ENCODE measurements at regions not wholly inside any gene's neighbourhood (a gene's known extent, or its start where the extent isn't known, plus 50 kb on each side); places are given as distances from the start of the nearest gene placed in this dataset.

DNA sequence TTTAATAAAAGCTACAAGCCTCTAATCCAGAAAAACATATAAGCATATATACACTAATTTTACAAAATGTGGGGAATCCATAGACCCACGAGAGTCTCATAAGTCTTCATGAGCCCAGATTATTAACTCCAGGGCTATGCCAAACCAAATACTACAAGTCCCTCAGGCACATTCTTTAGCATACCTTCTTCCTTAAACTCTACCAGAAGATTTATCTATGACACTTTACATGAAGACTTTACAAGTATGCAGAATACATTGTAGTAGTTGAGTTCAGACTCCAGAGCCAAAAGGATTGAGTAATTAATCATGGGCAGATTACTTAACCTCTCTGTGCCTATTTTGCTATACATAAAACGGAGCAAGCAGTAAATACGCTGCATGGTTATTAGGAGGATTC, 793.7 kb upstream of the ADGRL2 start:
- Histone ChIP-seq H3K9me3 (ENCODE audit: low read depth) (no peaks in the 10 kb centered on the region), H3K4me1 (ENCODE audit: insufficient read depth) (no peaks in the 10 kb centered on the region), H3K79me2 (ENCODE audit: insufficient read depth) (no peaks in the 10 kb centered on the region), H4K20me1 (ENCODE audit: insufficient read depth) (no peaks in the 10 kb centered on the region), H3K27ac (no peak overlapping the region), H3K4me2 (ENCODE audit: unreplicated experiment) (no peak overlapping the region), H3F3A (ENCODE audit: insufficient read depth) (no peaks in the 10 kb centered on the region), H3K36me3 (ENCODE audit: low read depth) (no peaks in the 10 kb centered on the region), H3K9ac (no peak overlapping the region), H3K27me3 (replicated peaks; ENCODE audit: insufficient read depth) (no peaks in the 10 kb centered on the region), H3K4me3 (no peak overlapping the region), H2AFZ (no peak overlapping the region), H3K9me2 (ENCODE audit: insufficient read depth) (no peaks in the 10 kb centered on the region)
- DNase-seq: no peak
- 24 to 26% methylated on average over 3 of the region's 3 CpGs for WGBS, 2 experiments (ENCODE audit: low coverage in 1 of 2, low lambda C conversion rate in 2 of 2, missing lambda C conversion rate in 2 of 2)
- TF ChIP-seq EZH2phosphoT487 (IDR thresholded peaks at IDR 0.05; ENCODE audit: insufficient read depth, low read depth): no peak
- TF ChIP-seq EZH2 (IDR thresholded peaks at IDR 0.05; ENCODE audit: insufficient read depth, poor library complexity, severe bottlenecking): no peak
- in situ Hi-C loops (cut with MboI): no loop called here

DNA sequence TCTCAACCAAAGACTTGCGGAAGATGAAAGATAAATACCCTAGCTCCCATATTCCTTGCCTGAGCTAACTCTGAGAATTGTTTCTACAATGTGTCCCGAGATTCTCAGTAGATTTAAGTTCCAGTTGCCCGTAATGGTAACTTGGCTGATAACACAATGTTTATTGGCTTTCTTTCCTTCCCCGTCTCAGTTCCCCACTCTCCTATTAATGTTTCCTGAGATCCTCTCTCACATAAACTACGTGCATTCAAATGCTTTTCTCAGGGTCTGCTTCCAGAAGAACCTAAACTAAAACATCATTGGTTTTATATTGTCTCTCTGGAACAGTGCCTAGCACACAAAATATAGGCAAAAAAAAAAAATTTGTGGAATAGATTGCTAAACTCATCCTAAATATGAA, 794.2 kb upstream of the ADGRL2 start:
- H3K36me3 ChIP-seq (ENCODE audit: low read depth): no peaks in the 10 kb centered on the region
- no peak for TF ChIP-seq EZH2phosphoT487 (IDR thresholded peaks at IDR 0.05; ENCODE audit: insufficient read depth, low read depth)
- no peak for TF ChIP-seq EZH2 (IDR thresholded peaks at IDR 0.05; ENCODE audit: insufficient read depth, poor library complexity, severe bottlenecking)
- no peak overlapping the region for H3K9ac ChIP-seq
- H3K79me2 ChIP-seq (ENCODE audit: insufficient read depth): no peaks in the 10 kb centered on the region
- H3K9me3 ChIP-seq (ENCODE audit: low read depth): no peaks in the 10 kb centered on the region
- H2AFZ ChIP-seq: no peak overlapping the region
- no peak overlapping the region for H3K27ac ChIP-seq
- in situ Hi-C loops (cut with MboI): no loop called here
- no peaks in the 10 kb centered on the region for H4K20me1 ChIP-seq (ENCODE audit: insufficient read depth)
- no peak for DNase-seq
- H3K4me1 ChIP-seq (ENCODE audit: insufficient read depth): no peaks in the 10 kb centered on the region
- no peaks in the 10 kb centered on the region for H3K27me3 ChIP-seq (replicated peaks; ENCODE audit: insufficient read depth)
- no peaks in the 10 kb centered on the region for H3K9me2 ChIP-seq (ENCODE audit: insufficient read depth)
- no peaks in the 10 kb centered on the region for H3F3A ChIP-seq (ENCODE audit: insufficient read depth)
- H3K4me2 ChIP-seq (ENCODE audit: unreplicated experiment): no peak overlapping the region
- H3K4me3 ChIP-seq: no peak overlapping the region
- WGBS, 2 experiments (ENCODE audit: low coverage in 1 of 2, low lambda C conversion rate in 2 of 2, missing lambda C conversion rate in 2 of 2): 26 to 31% methylated on average over 5 of the region's 5 CpGs

DNA sequence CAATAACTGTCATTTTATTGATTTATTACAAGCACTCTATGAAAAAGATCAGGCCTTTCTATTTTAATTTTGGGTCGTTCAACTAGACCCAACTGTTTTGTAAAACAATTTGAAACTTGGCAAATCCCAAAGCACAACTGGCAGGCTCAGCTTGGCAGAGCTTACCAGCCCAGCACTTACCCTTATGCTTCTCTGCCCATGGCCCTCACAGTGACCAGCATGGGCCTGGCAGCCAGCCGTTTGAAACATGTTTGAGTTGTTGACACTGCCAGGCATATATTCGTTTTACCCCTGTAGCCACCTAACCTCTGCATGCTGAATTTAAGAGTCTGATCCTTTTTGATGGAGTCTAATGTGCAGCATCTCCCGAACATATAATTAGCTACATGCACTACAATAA, 796.7 kb upstream of the ADGRL2 start:
- Histone ChIP-seq H3K4me2 (ENCODE audit: unreplicated experiment) (no peak overlapping the region), H3K79me2 (ENCODE audit: insufficient read depth) (no peaks in the 10 kb centered on the region), H3K27ac (no peak overlapping the region), H3K4me3 (no peak overlapping the region), H3K36me3 (ENCODE audit: low read depth) (no peaks in the 10 kb centered on the region), H3F3A (ENCODE audit: insufficient read depth) (no peaks in the 10 kb centered on the region), H3K9me2 (ENCODE audit: insufficient read depth) (no peaks in the 10 kb centered on the region), H3K9ac (no peak overlapping the region), H3K4me1 (ENCODE audit: insufficient read depth) (no peaks in the 10 kb centered on the region), H3K27me3 (replicated peaks; ENCODE audit: insufficient read depth) (no peaks in the 10 kb centered on the region), H4K20me1 (ENCODE audit: insufficient read depth) (no peaks in the 10 kb centered on the region), H3K9me3 (ENCODE audit: low read depth) (no peaks in the 10 kb centered on the region), H2AFZ (no peak overlapping the region)
- WGBS, 2 experiments (ENCODE audit: low coverage in 1 of 2, low lambda C conversion rate in 2 of 2, missing lambda C conversion rate in 2 of 2): 21 to 25% methylated on average over 4 of the region's 4 CpGs
- in situ Hi-C loops (cut with MboI): no loop called here
- no peak for DNase-seq
- no peak for TF ChIP-seq EZH2phosphoT487 (IDR thresholded peaks at IDR 0.05; ENCODE audit: insufficient read depth, low read depth)
- TF ChIP-seq EZH2 (IDR thresholded peaks at IDR 0.05; ENCODE audit: insufficient read depth, poor library complexity, severe bottlenecking): no peak

DNA sequence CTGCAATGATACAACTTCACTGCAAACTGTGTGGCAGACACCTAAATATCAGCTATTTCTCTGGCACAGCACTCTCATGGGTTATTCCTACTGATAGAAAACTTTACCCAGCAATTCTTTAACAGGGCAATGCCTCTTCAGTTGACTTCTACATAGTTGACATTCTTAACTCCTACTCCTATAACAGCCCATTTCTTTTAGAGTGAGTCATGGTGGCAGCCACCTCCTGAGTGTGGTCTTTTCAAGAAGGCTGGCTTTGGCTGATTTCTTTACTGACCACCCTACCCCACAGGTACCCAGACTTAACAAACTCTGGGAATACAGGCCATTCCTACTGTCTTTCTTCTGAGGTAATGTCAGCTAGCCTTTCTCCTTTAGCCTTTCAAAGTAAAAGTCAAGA, 805.8 kb upstream of the ADGRL2 start:
- Histone ChIP-seq H3K9me2 (ENCODE audit: insufficient read depth) (no peaks in the 10 kb centered on the region), H3K36me3 (ENCODE audit: low read depth) (no peaks in the 10 kb centered on the region), H3K4me1 (ENCODE audit: insufficient read depth) (no peaks in the 10 kb centered on the region), H4K20me1 (ENCODE audit: insufficient read depth) (no peaks in the 10 kb centered on the region), H3K79me2 (ENCODE audit: insufficient read depth) (no peaks in the 10 kb centered on the region), H3K27ac (no peak overlapping the region), H3K9me3 (ENCODE audit: low read depth) (no peaks in the 10 kb centered on the region), H3K27me3 (replicated peaks; ENCODE audit: insufficient read depth) (no peaks in the 10 kb centered on the region), H3K9ac (no peak overlapping the region), H3F3A (ENCODE audit: insufficient read depth) (no peaks in the 10 kb centered on the region), H2AFZ (no peak overlapping the region), H3K4me2 (ENCODE audit: unreplicated experiment) (no peak overlapping the region), H3K4me3 (no peak overlapping the region)
- no peak for DNase-seq
- TF ChIP-seq EZH2 (IDR thresholded peaks at IDR 0.05; ENCODE audit: insufficient read depth, poor library complexity, severe bottlenecking): no peak
- TF ChIP-seq EZH2phosphoT487 (IDR thresholded peaks at IDR 0.05; ENCODE audit: insufficient read depth, low read depth): no peak
- in situ Hi-C loops (cut with MboI): no loop called here

DNA sequence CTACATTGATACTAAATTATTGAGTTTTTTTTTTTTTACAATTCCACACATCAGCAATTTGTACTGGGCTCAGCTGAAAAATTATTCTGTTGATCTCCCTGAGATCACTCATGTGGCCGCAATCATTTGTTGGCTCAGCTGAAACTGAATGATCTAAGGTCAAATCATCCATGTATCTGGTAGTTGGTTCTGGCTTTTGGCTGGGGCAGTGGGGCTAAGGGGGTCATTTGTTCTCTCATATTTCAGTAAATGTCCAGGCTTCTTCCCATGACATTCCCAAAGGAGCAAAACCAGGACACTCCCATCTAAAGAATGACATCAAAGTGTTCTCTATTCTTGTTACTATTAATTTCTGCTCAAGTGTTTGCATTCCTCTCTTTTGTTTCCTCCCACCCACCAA, 806.7 kb upstream of the ADGRL2 start:
- H3K4me2 ChIP-seq (ENCODE audit: unreplicated experiment): no peak overlapping the region
- no peak overlapping the region for H2AFZ ChIP-seq
- no peaks in the 10 kb centered on the region for H3K27me3 ChIP-seq (replicated peaks; ENCODE audit: insufficient read depth)
- in situ Hi-C loops (cut with MboI): no loop called here
- H3K9me2 ChIP-seq (ENCODE audit: insufficient read depth): no peaks in the 10 kb centered on the region
- WGBS, 2 experiments (ENCODE audit: low coverage in 1 of 2, low lambda C conversion rate in 2 of 2, missing lambda C conversion rate in 2 of 2): 0 to 13% methylated on average over 1 of the region's 1 CpG
- no peaks in the 10 kb centered on the region for H4K20me1 ChIP-seq (ENCODE audit: insufficient read depth)
- no peaks in the 10 kb centered on the region for H3K79me2 ChIP-seq (ENCODE audit: insufficient read depth)
- H3K9ac ChIP-seq: no peak overlapping the region
- no peak overlapping the region for H3K4me3 ChIP-seq
- no peak overlapping the region for H3K27ac ChIP-seq
- no peaks in the 10 kb centered on the region for H3K9me3 ChIP-seq (ENCODE audit: low read depth)
- H3K4me1 ChIP-seq (ENCODE audit: insufficient read depth): no peaks in the 10 kb centered on the region
- no peak for TF ChIP-seq EZH2 (IDR thresholded peaks at IDR 0.05; ENCODE audit: insufficient read depth, poor library complexity, severe bottlenecking)
- no peak for TF ChIP-seq EZH2phosphoT487 (IDR thresholded peaks at IDR 0.05; ENCODE audit: insufficient read depth, low read depth)
- no peaks in the 10 kb centered on the region for H3F3A ChIP-seq (ENCODE audit: insufficient read depth)
- no peaks in the 10 kb centered on the region for H3K36me3 ChIP-seq (ENCODE audit: low read depth)
- no peak for DNase-seq

All from GM23248 (cell line).